DMS 273 treated with DMSO at 0.1 percent for 48 hours (cell line): ENCODE measurements at regions not wholly inside any gene's neighbourhood (a gene's known extent, or its start where the extent isn't known, plus 50 kb on each side); places are given as distances from the start of the nearest gene placed in this dataset.
"Not testable (repeated sequence)": the region's sequence is repeated elsewhere in the genome, so short reads cannot be mapped to it uniquely, and the experiment has no call there.

Experiments used
- DNase-seq: peaks from one replicate; lab custom pipeline; 2025; lab: John Stamatoyannopoulos, UW

DNA sequence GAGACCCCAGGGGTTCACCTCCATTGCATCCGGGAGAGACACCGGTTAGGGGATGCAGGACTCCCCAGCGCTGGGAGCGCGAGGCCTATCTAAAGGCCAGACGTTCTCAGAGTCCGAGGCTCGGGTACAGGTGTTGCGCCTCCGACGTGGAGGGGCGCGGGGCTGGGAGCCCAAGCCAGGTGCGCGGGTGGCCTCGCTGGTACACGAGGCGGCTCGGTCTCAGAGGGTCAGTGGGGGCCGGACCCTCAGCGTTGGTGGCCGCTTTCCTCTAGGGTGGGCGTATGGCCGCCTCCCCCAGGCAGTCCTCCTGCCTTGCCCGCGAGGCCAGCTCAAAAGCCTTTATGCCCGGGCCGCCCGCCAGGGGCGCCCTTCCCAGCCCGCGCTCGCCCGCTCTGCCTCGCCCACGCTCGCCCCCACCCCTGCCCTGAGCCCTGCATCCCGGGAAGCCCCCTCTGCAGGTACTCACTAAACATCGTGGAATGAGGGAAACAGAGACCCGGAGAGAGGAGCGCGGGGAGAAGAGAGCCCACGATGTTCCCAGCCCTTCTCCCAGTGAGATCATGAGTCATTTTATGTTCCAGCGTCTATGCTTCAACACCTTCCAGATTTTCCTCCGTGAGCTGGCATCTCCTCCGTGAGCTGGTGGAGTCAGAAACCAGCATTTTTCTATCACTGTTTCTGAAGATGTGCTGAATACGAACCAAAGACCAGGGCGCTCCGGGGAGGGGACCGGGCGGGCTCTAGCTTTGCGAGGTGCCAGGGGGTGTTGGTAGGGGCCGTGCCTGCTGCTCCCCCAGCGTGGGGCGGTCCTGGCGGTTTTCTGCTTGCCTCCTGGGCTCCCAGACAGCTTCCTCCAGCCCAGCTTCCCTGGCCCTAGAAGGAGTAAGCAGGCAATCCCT lies 73.8 kb downstream of the DIO3 start:
- no peak for DNase-seq

- no peak for DNase-seq
Observed at GRCh38 chr14:101635749-101636560, 74.7 kb downstream of the DIO3 start.

GRCh38 chr14:101639241-101639833 lies 78.0 kb downstream of the DIO3 start:
- no peak for DNase-seq

DNA sequence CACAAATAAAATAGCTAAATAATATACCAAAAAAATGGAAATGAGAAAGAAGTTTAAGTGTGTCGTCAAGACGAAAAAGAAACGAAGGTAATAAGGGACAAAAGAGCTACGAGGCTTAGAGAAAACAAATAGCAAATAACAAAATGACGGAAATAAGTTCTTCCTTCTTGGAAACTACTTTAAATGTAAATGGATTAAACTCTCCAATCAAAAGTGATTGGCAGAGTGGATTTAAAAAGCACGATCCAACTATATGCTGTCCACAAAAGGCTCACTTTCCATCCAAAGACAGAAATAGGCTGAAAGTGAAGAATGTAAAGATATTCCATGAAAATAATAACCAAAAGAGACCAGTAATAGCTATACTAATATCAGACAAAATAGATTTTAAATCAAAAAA lies 82.4 kb downstream of the DIO3 start:
- DNase-seq: no peak

- no peak for DNase-seq
Observed at GRCh38 chr14:101654051-101654450, 92.8 kb downstream of the DIO3 start.

DNA sequence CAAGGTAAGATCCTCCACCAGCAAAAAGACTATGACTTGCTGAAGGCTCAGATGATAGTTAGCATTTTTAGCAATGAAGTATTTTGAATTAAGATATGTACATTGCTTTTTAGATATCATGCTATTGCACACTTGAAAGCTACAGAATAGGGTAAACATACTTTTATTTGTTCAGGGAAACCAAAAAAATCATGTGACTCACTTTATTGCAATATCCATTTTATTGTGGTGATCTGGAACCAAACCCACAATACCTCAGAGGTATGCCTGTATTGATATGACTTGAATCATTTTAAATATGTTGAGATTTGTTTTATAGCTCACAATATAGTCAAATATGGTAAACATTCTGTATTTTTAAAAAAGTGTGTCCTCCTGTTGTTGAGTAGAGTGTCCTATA lies 96.1 kb downstream of the DIO3 start:
- no peak for DNase-seq

DNA sequence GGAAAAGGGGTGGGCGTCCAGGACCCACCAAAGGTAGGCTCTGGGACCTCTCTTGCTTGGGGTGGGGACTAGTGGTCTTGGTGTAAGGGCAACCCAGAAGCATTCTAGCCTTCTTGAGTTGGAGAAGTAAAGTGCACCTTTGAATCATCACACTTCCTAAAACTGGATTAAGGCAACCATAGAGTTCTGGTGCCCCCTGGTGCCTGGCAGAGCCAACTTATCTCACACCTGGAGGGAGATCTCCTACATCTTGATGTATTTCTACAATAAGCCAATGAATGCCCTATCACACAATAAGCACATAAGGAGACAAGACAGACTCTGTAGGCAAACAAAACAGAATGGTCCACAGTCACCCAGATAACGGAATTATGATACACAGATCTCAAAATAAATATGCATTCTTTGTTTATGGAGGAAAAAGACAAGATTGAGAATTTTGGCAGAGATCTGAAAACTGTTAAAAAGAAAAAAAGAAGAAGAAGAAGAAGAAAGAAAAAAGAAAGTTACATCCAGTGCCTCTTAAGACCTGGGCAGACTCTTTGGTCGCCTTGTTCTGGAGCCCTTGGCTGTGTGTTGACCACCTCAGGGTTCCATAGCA lies 95.9 kb upstream of the PPP2R5C start:
- DNase-seq: peak; percentile 13

DNA sequence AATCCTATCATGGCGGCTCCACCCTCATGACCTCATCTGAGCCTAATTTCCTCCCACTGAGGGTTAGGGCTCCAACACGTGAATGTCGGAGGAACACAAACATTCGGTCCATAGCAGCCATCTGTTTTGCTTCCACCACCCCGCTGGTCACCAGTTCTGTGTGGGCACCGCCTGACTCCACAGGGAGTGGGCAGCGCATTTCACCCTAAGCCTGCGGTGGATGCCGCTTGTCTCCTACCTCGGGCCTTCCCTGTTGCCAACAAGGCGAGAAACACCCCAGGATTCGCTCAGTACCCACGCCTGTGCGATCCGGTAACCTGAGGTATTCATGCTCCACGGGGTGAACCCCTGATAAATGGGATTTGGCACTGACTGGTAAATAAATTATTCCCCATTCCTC lies 95.2 kb upstream of the PPP2R5C start:
- DNase-seq: no peak

- no peak for DNase-seq
Observed at GRCh38 chr14:101669629-101670028, 91.9 kb upstream of the PPP2R5C start.

DNA sequence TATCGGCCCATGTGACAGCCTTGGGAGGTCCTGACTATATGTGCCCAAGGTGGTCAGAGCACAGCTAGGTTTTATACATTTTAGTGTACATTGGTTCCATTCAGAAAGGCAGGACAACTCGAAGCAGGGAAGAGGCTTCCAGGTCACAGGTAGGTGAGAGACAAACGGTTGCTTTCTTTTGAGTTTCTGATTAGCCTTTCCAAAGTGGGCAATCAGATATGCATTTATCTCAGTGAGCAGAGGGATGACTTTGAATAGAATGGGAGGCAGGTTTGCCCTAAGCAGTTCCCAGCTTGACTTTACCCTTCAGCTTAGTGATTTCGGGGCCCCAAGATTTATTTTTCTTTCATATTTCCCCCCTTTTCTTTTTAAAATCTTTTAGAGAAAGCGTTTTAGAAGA lies 87.6 kb upstream of the PPP2R5C start:
- no peak for DNase-seq

DNA sequence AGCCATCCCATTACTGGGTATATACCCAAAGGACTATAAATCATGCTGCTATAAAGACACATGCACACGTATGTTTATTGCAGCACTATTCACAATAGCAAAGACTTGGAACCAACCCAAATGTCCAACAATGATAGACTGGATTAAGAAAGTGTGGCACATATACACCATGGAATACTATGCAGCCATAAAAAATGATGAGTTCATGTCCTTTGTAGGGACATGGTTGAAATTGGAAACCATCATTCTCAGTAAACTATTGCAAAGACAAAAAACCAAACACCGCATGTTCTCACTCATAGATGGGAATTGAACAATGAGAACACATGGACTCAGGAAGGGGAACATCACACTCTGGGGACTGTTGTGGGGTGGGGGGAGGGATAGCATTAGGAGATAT lies 85.7 kb upstream of the PPP2R5C start:
- DNase-seq: not testable (repeated sequence)

- not testable (repeated sequence) for DNase-seq
Observed at GRCh38 chr14:101677912-101678327, 83.6 kb upstream of the PPP2R5C start.

DNA sequence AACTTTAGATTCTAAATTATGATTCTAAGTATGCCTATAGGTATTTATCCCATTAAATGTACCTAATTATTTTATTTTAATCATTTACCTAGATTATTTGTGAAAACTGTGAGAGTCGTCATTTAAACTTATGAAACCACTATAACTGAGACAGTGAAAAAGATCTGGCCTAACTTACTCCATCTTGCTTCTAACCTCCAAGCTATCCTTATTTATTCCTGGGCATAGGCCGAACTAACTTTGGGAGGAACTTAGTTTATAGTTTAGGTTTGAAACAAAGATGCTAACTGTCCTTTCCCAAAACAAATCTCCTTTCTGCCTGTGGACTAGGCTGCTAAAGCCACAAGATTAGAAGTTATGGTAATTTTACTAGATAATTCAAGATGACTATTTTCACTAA lies 79.7 kb upstream of the PPP2R5C start:
- no peak for DNase-seq

DNA sequence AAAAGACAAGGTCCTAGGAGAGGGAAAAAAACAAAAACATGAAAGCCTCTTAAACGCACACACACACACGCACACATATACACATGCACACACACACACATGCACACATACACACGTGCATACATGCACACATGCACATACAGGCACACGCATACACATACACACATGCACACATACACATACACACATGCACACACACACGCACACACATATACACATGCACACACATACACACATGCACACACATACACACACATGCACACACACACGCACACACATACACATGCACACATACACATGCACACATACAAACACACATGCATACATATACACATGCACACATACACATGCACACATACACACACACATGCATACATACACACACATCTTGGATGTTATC lies 78.1 kb upstream of the PPP2R5C start:
- DNase-seq: no peak

- no peak for DNase-seq
Observed at GRCh38 chr14:101687756-101688546, 73.6 kb upstream of the PPP2R5C start.

GRCh38 chr14:101689039-101689501 lies 72.4 kb upstream of the PPP2R5C start:
- DNase-seq: no peak

GRCh38 chr14:101689966-101690365 lies 71.5 kb upstream of the PPP2R5C start:
- not testable (repeated sequence) for DNase-seq

- no peak for DNase-seq
Observed at GRCh38 chr14:101695659-101696058, 65.8 kb upstream of the PPP2R5C start.

GRCh38 chr14:101704140-101704539 lies 57.4 kb upstream of the PPP2R5C start:
- DNase-seq: no peak

- DNase-seq: no peak
Observed at GRCh38 chr14:101705733-101706508, 55.6 kb upstream of the PPP2R5C start.
